ENCODE measurements at regions not wholly inside any gene's neighbourhood (a gene's known extent, or its start where the extent isn't known, plus 50 kb on each side); places are given as distances from the start of the nearest gene placed in this dataset.
"Not testable (repeated sequence)": the region's sequence is repeated elsewhere in the genome, so short reads cannot be mapped to it uniquely, and the experiment has no call there.

DNA sequence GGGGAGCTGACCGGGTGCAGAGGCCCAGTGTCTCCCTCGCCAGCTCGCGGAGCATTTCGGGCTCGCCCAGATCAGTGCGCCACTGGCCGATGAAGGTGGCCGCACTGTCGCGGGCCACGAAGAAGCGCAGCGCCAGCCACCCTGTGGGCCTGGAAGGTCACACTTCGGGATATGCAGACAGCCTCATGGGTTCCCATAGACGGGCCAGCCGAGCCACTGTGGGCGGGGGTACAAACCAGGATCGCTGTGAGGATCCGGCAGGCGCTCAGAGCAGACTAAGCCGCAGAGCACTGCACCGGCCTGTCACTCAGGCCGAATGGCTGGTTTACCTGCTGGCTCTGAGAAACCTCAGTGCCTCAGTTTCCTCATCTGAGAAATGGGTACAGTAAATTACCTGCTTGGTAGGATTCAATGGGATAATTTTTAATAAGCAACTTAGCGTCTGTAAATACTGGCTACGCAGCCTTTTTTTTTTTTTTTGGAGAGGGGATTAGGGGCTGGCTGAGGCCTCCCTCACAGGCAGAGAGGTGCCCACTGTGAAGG is 64.0 kb upstream of the IGFBPL1 start:
- intact Hi-C loops (cut with micrococcal nuclease): no loop called here
- Mint-ChIP-seq H3K4me1 (ENCODE audit: low read depth) (no peaks in the 10 kb centered on the region), H3K27ac (no peak overlapping the region), H3K27me3 (peaks cover 14% of the 10 kb centered on the region), H3K36me3 (ENCODE audit: low read depth) (no peaks in the 10 kb centered on the region), H3K9me3 (no peaks in the 10 kb centered on the region), H3K4me3 (no peak overlapping the region)
- ChIA-PET POLR2A (no interaction called here), CTCF (no interaction called here)
- TF ChIP-seq, protein P1, sequence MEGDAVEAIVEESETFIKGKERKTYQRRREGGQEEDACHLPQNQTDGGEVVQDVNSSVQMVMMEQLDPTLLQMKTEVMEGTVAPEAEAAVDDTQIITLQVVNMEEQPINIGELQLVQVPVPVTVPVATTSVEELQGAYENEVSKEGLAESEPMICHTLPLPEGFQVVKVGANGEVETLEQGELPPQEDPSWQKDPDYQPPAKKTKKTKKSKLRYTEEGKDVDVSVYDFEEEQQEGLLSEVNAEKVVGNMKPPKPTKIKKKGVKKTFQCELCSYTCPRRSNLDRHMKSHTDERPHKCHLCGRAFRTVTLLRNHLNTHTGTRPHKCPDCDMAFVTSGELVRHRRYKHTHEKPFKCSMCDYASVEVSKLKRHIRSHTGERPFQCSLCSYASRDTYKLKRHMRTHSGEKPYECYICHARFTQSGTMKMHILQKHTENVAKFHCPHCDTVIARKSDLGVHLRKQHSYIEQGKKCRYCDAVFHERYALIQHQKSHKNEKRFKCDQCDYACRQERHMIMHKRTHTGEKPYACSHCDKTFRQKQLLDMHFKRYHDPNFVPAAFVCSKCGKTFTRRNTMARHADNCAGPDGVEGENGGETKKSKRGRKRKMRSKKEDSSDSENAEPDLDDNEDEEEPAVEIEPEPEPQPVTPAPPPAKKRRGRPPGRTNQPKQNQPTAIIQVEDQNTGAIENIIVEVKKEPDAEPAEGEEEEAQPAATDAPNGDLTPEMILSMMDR (IDR thresholded peaks at IDR 0.05): no peak
- ATAC-seq (no peak), DNase-seq (no peak)

DNA sequence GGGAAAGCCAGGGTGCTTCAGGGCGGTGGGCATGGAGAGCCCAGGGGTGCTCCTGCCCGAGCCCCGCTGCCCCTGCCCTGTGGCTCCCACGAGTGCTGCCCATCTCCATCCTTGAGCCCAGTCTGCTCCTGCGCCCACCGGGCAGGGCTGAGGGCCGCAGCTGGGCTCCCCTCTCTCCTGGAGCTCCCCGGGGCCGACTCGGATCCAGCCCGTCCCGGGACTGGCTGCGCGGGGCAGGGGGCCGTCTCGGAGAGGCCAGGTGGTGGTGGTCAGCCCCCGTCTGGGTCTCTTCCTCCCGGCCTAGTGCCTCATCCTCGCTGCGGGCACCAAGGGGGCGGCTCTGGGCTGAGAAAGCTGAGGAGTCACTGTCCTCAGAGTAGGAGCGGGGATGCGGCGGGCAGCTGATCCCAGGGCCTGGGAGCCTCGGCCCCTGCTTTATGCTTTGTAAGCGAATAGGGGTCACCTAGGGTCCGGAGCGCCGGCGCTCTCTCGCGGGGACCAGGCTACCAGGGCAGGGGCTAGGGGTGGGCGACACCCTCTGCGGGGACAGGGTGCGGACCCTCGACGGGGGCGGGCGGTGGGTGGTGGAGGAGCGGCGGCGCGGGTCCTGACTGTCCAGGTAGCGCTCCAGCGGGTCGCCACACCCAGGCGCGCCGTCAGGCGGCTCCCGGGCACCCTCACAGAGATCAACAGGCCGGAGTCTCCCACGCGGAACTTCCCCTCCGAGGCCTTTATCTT is 63.3 kb upstream of the IGFBPL1 start:
- H3K27ac Mint-ChIP-seq; H3K36me3 Mint-ChIP-seq (ENCODE audit: low read depth); H3K4me3 Mint-ChIP-seq; POLR2A ChIA-PET; DNase-seq; ATAC-seq; CTCF ChIA-PET; H3K9me3 Mint-ChIP-seq; H3K4me1 Mint-ChIP-seq (ENCODE audit: low read depth); intact Hi-C loops (cut with micrococcal nuclease): not testable (repeated sequence)
- H3K27me3 Mint-ChIP-seq: peaks cover 14% of the 10 kb centered on the region

DNA sequence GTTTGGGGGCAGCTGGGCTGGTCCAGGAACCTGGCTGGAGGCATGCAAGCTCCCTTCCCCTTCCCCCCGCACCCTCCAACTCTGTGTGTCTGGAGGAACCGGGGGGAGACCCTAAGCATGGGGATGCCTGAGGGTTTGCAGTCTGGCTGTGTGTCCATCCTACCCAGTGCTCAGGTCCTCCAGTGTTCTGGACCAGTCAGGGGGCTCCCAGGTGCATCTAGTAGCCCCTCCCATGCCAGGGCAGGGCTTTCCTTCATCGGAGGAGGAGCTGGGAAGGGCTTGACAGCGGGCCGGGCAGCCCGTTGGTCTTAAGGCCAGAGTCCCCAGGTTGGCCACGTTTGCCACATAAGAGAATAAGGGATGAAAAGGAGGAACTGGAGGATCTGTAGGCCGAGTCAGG is 62.6 kb upstream of the IGFBPL1 start:
- H3K36me3 Mint-ChIP-seq (ENCODE audit: low read depth): no peaks in the 10 kb centered on the region
- no peak for ATAC-seq

DNA sequence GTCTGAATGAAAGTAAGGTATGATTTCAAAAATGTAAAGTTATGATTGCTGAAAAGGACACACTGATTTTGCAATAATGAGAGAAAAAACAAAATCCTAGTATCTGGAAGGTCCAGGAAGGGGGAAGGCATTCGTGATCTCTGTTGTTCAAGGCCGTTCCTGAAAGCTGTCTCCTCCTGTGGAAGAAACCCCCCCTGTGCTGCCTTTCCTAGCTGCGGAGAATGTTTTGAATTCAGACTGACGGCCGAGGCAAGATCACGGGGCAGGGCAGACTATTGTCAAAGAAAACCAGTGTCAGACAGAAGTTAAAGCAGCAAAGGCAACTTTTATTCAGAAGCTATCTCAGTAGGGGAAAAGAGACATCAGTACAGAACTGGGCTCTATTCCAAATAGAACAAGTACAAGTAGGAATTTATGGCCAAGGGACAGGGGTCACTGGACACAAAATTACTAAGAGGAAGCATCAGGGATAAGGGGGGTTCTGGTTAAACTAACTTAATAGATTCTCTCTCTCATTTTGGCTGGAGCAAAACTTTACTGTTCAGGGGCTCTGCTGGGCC is 61.9 kb upstream of the IGFBPL1 start:
- TF ChIP-seq, protein P1 (IDR thresholded peaks at IDR 0.05): no peak
- ChIA-PET POLR2A (no interaction called here), CTCF (no interaction called here)
- intact Hi-C loops (cut with micrococcal nuclease): no loop called here
- DNase-seq: no peak
- H3K4me3 Mint-ChIP-seq: no peak overlapping the region
- H3K27ac Mint-ChIP-seq: no peak overlapping the region
- H3K9me3 Mint-ChIP-seq: no peaks in the 10 kb centered on the region
- no peak for ATAC-seq
- H3K27me3 Mint-ChIP-seq: peaks cover 14% of the 10 kb centered on the region
- no peaks in the 10 kb centered on the region for H3K36me3 Mint-ChIP-seq (ENCODE audit: low read depth)
- H3K4me1 Mint-ChIP-seq (ENCODE audit: low read depth): no peaks in the 10 kb centered on the region

More for the DNA sequence above, 62.6 kb upstream of the IGFBPL1 start:
- H3K9me3 Mint-ChIP-seq: no peaks in the 10 kb centered on the region
- no peaks in the 10 kb centered on the region for H3K4me1 Mint-ChIP-seq (ENCODE audit: low read depth)
- no peak overlapping the region for H3K27ac Mint-ChIP-seq
- H3K4me3 Mint-ChIP-seq: no peak overlapping the region
- H3K27me3 Mint-ChIP-seq: peaks cover 14% of the 10 kb centered on the region
- no peak for DNase-seq
- TF ChIP-seq, protein P1 (IDR thresholded peaks at IDR 0.05): no peak
- ChIA-PET CTCF (no interaction called here), POLR2A (no interaction called here)
- intact Hi-C loops (cut with micrococcal nuclease): no loop called here

DNA sequence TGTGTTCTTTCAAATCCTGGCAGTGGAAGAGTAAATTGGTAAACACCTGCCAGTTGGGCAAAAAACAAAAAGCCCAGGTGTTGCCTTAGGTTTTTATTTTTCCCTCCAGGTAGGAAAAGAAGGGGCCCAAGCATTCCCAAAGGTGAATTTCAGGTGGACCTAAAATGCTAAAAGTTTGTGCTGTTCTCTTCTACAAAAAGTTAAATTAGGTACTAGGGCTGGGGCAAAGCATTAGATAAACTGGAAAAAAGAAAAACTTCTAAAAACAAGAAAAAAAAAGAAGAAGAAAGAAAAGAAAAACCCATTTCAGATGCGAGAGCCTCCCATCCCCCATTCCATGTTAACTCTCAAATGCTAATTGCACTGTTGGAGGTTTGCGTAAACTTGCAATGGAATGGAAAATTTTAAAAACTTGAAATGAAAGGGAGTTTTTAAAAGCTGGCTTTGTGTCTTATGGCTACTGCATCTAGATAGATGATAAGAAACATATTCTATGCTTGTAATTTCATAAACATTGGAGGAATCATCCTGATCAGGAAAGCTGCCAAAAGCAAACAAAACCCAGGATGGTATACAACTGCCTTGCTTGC is 59.9 kb upstream of the IGFBPL1 start:
- intact Hi-C loops (cut with micrococcal nuclease); H3K4me3 Mint-ChIP-seq; CTCF ChIA-PET; ATAC-seq; DNase-seq; H3K36me3 Mint-ChIP-seq (ENCODE audit: low read depth); POLR2A ChIA-PET; H3K27ac Mint-ChIP-seq; H3K9me3 Mint-ChIP-seq; H3K4me1 Mint-ChIP-seq (ENCODE audit: low read depth): not testable (repeated sequence)
- H3K27me3 Mint-ChIP-seq: peaks cover 14% of the 10 kb centered on the region

Measured in activated CD8-positive, alpha-beta T cell treated with anti-CD3 and anti-CD28 coated beads for 36 hours (primary cell).